Hepatocyte (in vitro differentiated cells): ENCODE measurements at regions not wholly inside any gene's neighbourhood (a gene's known extent, or its start where the extent isn't known, plus 50 kb on each side); places are given as distances from the start of the nearest gene placed in this dataset.

Experiments
- EZH2 ChIP-seq: fragments of 200-600 bp; sonication (generic); IDR thresholded peaks from 2 replicates; pipeline ENCODE4 v1.6.1; 2016; ENCODE audit warnings: antibody characterized with exemption, mild to moderate bottlenecking, borderline replicate concordance
- TF ChIP-seq, protein P1 (sequence below): fragments of 200-600 bp; sonication (generic); IDR thresholded peaks from 2 replicates; pipeline ENCODE4 v1.5.1; 2016; ENCODE audit warnings: antibody characterized with exemption, mild to moderate bottlenecking; ENCODE audit not compliant: poor library complexity

DNA sequence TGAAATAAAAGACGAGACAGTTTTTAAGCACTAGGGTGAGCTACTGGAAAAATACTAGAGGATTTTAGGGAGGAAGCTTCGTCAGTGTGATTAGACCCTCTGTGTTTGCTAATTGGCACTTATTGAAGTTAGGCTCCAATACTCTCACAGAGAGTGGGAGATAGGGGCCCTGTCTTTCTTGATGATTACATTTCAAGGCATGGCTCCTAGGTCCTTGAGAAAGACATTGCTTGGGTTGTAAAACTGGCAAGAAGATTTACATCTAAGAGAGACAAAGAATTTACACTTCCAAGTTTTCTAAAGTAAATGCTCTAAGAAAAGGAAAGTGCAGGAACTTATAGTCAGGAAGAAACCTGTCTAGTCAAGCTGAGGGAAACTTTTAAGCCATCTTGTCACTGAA is 183.2 kb downstream of the C12orf50 start:
- TF ChIP-seq EZH2 = no peak
- TF ChIP-seq, protein P1, sequence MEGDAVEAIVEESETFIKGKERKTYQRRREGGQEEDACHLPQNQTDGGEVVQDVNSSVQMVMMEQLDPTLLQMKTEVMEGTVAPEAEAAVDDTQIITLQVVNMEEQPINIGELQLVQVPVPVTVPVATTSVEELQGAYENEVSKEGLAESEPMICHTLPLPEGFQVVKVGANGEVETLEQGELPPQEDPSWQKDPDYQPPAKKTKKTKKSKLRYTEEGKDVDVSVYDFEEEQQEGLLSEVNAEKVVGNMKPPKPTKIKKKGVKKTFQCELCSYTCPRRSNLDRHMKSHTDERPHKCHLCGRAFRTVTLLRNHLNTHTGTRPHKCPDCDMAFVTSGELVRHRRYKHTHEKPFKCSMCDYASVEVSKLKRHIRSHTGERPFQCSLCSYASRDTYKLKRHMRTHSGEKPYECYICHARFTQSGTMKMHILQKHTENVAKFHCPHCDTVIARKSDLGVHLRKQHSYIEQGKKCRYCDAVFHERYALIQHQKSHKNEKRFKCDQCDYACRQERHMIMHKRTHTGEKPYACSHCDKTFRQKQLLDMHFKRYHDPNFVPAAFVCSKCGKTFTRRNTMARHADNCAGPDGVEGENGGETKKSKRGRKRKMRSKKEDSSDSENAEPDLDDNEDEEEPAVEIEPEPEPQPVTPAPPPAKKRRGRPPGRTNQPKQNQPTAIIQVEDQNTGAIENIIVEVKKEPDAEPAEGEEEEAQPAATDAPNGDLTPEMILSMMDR = no peak
